DND-41 (cell line): ENCODE measurements at regions not wholly inside any gene's neighbourhood (a gene's known extent, or its start where the extent isn't known, plus 50 kb on each side); places are given as distances from the start of the nearest gene placed in this dataset.

Source experiments
- CTCF ChIP-seq: IDR thresholded peaks from 2 replicates; pipeline ENCODE4 v1.5.1; 2012; ENCODE audit warnings: borderline replicate concordance, low read length, moderate library complexity, mild to moderate bottlenecking; ENCODE audit not compliant: poor library complexity, severe bottlenecking; ENCODE audit errors: extremely low read depth
- EZH2 ChIP-seq: IDR thresholded peaks from 3 replicates; pipeline ENCODE4 v1.6.1; 2012; ENCODE audit warnings: borderline replicate concordance, low read depth, mild to moderate bottlenecking, moderate library complexity, low read length, inconsistent platforms; ENCODE audit not compliant: severe bottlenecking

- no peak for TF ChIP-seq CTCF
- no peak for TF ChIP-seq EZH2
Measured at GRCh38 chr11:116221351-116221750, 551.4 kb downstream of the BUD13 start.
